ENCODE measurements at regions not wholly inside any gene's neighbourhood (a gene's known extent, or its start where the extent isn't known, plus 50 kb on each side); places are given as distances from the start of the nearest gene placed in this dataset.
"Not testable (repeated sequence)": the region's sequence is repeated elsewhere in the genome, so short reads cannot be mapped to it uniquely, and the experiment has no call there.

GRCh38 chr3:139116631-139117030 is 71.9 kb upstream of the PRR23C start:
- H3K36me3 ChIP-seq (replicated peaks in 1 of 2; ENCODE audit: control insufficient read depth in 2 of 2, insufficient read depth in 2 of 2, low read length in 2 of 2); H2BK15ac ChIP-seq (ENCODE audit: low read length); DNase-seq (ENCODE audit: low spot score); H4K91ac ChIP-seq (ENCODE audit: low read depth, low read length, poor library complexity); H3K79me1 ChIP-seq (ENCODE audit: low read depth, low read length); H4K8ac ChIP-seq (ENCODE audit: low read depth, low read length); H3K9ac ChIP-seq (ENCODE audit: low read depth, low read length, poor library complexity); H3K18ac ChIP-seq (ENCODE audit: low read length); H3K4me3 ChIP-seq (ENCODE audit: low read length in 2 of 2); H3K4ac ChIP-seq (ENCODE audit: low read length); H2AK5ac ChIP-seq (ENCODE audit: low read depth, low read length); H3K27ac ChIP-seq (replicated peaks; ENCODE audit: low read length); H3K27me3 ChIP-seq (ENCODE audit: control insufficient read depth in 3 of 3, insufficient read depth in 3 of 3, low read depth in 1 of 3, low read length in 3 of 3); H3K4me2 ChIP-seq (ENCODE audit: insufficient read depth, low read length, poor library complexity, severe bottlenecking); H2BK12ac ChIP-seq (ENCODE audit: low read length); H2BK120ac ChIP-seq (ENCODE audit: low read depth, low read length); H3K23ac ChIP-seq (ENCODE audit: low read depth, low read length, poor library complexity); H3K14ac ChIP-seq (ENCODE audit: low read length); H2AFZ ChIP-seq (ENCODE audit: low read length); H2BK5ac ChIP-seq (ENCODE audit: low read length); H3K9me3 ChIP-seq (replicated peaks in 1 of 2; ENCODE audit: control insufficient read depth in 2 of 2, insufficient read depth in 1 of 2, low read depth in 1 of 2, low read length in 2 of 2): not testable (repeated sequence)
- WGBS, 2 donors (ENCODE audit: extremely low coverage in 2 of 2, insufficient read length in 2 of 2, insufficient replicate concordance in 1 of 2) = no CpG with 5 or more reads among the region's 7 CpGs
- peaks cover 8 to 12% of the 10 kb centered on the region in 2 donors for H3K4me1 ChIP-seq (ENCODE audit: control insufficient read depth in 2 of 2, insufficient read depth in 1 of 2, low read depth in 1 of 2, low read length in 2 of 2)

GRCh38 chr3:139117136-139117675 is 72.5 kb upstream of the PRR23C start:
- H3K23ac ChIP-seq (ENCODE audit: low read depth, low read length, poor library complexity) = no peak overlapping the region
- no peaks in the 10 kb centered on the region for H3K27me3 ChIP-seq (ENCODE audit: control insufficient read depth in 3 of 3, insufficient read depth in 3 of 3, low read depth in 1 of 3, low read length in 3 of 3)
- H3K9ac ChIP-seq (ENCODE audit: low read depth, low read length, poor library complexity) = no peak overlapping the region
- no peak overlapping the region for H3K18ac ChIP-seq (ENCODE audit: low read length)
- H4K91ac ChIP-seq (ENCODE audit: low read depth, low read length, poor library complexity) = no peak overlapping the region
- H3K4ac ChIP-seq (ENCODE audit: low read length) = no peak overlapping the region
- H3K79me1 ChIP-seq (ENCODE audit: low read depth, low read length) = no peaks in the 10 kb centered on the region
- no CpG with 5 or more reads among the region's 1 CpG for WGBS, 2 donors (ENCODE audit: extremely low coverage in 2 of 2, insufficient read length in 2 of 2, insufficient replicate concordance in 1 of 2)
- H2BK12ac ChIP-seq (ENCODE audit: low read length) = no peak overlapping the region
- no peaks in the 10 kb centered on the region for H3K36me3 ChIP-seq (replicated peaks in 1 of 2; ENCODE audit: control insufficient read depth in 2 of 2, insufficient read depth in 2 of 2, low read length in 2 of 2)
- H3K4me3 ChIP-seq (ENCODE audit: low read length in 2 of 2) = no peak overlapping the region
- no peak overlapping the region for H2BK120ac ChIP-seq (ENCODE audit: low read depth, low read length)
- H3K9me3 ChIP-seq (replicated peaks in 1 of 2; ENCODE audit: control insufficient read depth in 2 of 2, insufficient read depth in 1 of 2, low read depth in 1 of 2, low read length in 2 of 2) = no peaks in the 10 kb centered on the region
- H3K4me2 ChIP-seq (ENCODE audit: insufficient read depth, low read length, poor library complexity, severe bottlenecking) = no peak overlapping the region
- H3K27ac ChIP-seq (replicated peaks; ENCODE audit: low read length) = no peak overlapping the region
- no peak overlapping the region for H3K14ac ChIP-seq (ENCODE audit: low read length)
- H2AFZ ChIP-seq (ENCODE audit: low read length) = no peak overlapping the region
- peaks cover 8 to 12% of the 10 kb centered on the region in 2 donors for H3K4me1 ChIP-seq (ENCODE audit: control insufficient read depth in 2 of 2, insufficient read depth in 1 of 2, low read depth in 1 of 2, low read length in 2 of 2)
- H2BK15ac ChIP-seq (ENCODE audit: low read length) = no peak overlapping the region
- no peak overlapping the region for H2BK5ac ChIP-seq (ENCODE audit: low read length)
- no peak overlapping the region for H4K8ac ChIP-seq (ENCODE audit: low read depth, low read length)
- DNase-seq (ENCODE audit: low spot score) = no peak
- H2AK5ac ChIP-seq (ENCODE audit: low read depth, low read length) = no peak overlapping the region

DNA sequence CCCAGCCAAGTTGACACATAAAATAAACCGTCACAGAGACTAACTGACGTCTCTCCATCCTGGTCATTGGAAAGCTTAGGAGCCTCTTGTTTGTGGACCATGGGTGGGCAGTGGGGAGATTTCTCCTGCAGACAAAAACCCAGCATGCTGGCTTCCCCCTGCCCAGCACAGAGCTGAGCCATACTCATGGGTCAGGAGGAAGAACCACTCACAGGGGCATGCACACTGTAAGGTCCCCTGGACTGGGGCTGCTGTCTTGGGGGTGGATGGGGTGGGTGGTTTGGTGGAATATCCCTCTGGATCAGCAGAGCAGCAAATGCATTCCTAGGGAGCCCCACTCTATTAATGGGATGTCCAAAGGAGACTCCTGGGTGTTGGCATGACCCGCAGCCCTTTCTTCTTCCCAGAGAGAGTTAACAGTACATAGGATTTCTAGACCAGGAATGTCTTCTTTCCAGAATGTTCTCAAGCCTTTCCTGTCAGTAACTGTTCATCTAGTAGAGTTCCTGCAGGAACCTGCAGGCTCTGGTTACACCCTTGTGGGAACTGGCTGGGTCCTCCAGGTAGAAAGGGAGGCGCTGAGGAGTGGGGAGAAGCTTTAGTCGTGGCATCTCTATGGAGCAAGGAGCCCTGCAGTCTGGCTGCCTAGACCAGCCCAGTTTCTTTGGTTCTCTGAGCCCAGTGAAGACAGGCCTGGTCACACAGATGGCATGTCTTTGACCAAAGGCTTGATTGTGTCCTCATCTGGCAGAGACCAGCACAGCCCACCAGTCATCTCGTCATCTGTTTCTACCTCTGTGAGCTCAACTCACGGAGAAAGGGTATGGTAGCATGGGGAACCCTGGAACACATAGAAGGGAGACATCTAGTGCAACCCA is 73.4 kb upstream of the PRR23C start:
- no peak overlapping the region for H2BK12ac ChIP-seq (ENCODE audit: low read length)

GRCh38 chr3:139118835-139119234 is 74.1 kb upstream of the PRR23C start:
- Histone ChIP-seq H3K23ac (ENCODE audit: low read depth, low read length, poor library complexity) (no peak overlapping the region), H3K4me2 (ENCODE audit: insufficient read depth, low read length, poor library complexity, severe bottlenecking) (no peak overlapping the region), H4K91ac (ENCODE audit: low read depth, low read length, poor library complexity) (no peak overlapping the region), H3K36me3 (replicated peaks in 1 of 2; ENCODE audit: control insufficient read depth in 2 of 2, insufficient read depth in 2 of 2, low read length in 2 of 2) (no peaks in the 10 kb centered on the region), H2BK12ac (ENCODE audit: low read length) (no peak overlapping the region), H3K79me1 (ENCODE audit: low read depth, low read length) (no peaks in the 10 kb centered on the region), H2BK5ac (ENCODE audit: low read length) (no peak overlapping the region), H3K9me3 (replicated peaks in 1 of 2; ENCODE audit: control insufficient read depth in 2 of 2, insufficient read depth in 1 of 2, low read depth in 1 of 2, low read length in 2 of 2) (no peaks in the 10 kb centered on the region), H3K4me1 (ENCODE audit: control insufficient read depth in 2 of 2, insufficient read depth in 1 of 2, low read depth in 1 of 2, low read length in 2 of 2) (peaks cover 9 to 12% of the 10 kb centered on the region in 2 donors), H3K4ac (ENCODE audit: low read length) (no peak overlapping the region), H3K4me3 (ENCODE audit: low read length in 2 of 2) (no peak overlapping the region), H3K18ac (ENCODE audit: low read length) (no peak overlapping the region), H2BK15ac (ENCODE audit: low read length) (no peak overlapping the region), H2AFZ (ENCODE audit: low read length) (no peak overlapping the region), H2BK120ac (ENCODE audit: low read depth, low read length) (no peak overlapping the region), H2AK5ac (ENCODE audit: low read depth, low read length) (no peak overlapping the region), H3K9ac (ENCODE audit: low read depth, low read length, poor library complexity) (no peak overlapping the region), H3K14ac (ENCODE audit: low read length) (no peak overlapping the region), H3K27ac (replicated peaks; ENCODE audit: low read length) (no peak overlapping the region), H4K8ac (ENCODE audit: low read depth, low read length) (no peak overlapping the region), H3K27me3 (ENCODE audit: control insufficient read depth in 3 of 3, insufficient read depth in 3 of 3, low read depth in 1 of 3, low read length in 3 of 3) (no peaks in the 10 kb centered on the region)
- DNase-seq (ENCODE audit: low spot score) = no peak
- no CpG with 5 or more reads among the region's 4 CpGs for WGBS, 2 donors (ENCODE audit: extremely low coverage in 2 of 2, insufficient read length in 2 of 2, insufficient replicate concordance in 1 of 2)

More for the DNA sequence above, 73.4 kb upstream of the PRR23C start:
- no peak overlapping the region for H4K8ac ChIP-seq (ENCODE audit: low read depth, low read length)
- no CpG with 5 or more reads among the region's 7 CpGs for WGBS, 2 donors (ENCODE audit: extremely low coverage in 2 of 2, insufficient read length in 2 of 2, insufficient replicate concordance in 1 of 2)
- no peak overlapping the region for H2BK15ac ChIP-seq (ENCODE audit: low read length)
- H3K18ac ChIP-seq (ENCODE audit: low read length) = no peak overlapping the region
- H3K36me3 ChIP-seq (replicated peaks in 1 of 2; ENCODE audit: control insufficient read depth in 2 of 2, insufficient read depth in 2 of 2, low read length in 2 of 2) = no peaks in the 10 kb centered on the region
- no peak overlapping the region for H4K91ac ChIP-seq (ENCODE audit: low read depth, low read length, poor library complexity)
- H2BK120ac ChIP-seq (ENCODE audit: low read depth, low read length) = no peak overlapping the region
- no peak overlapping the region for H2AFZ ChIP-seq (ENCODE audit: low read length)
- H2AK5ac ChIP-seq (ENCODE audit: low read depth, low read length) = no peak overlapping the region
- no peak for DNase-seq (ENCODE audit: low spot score)
- no peak overlapping the region for H3K4me3 ChIP-seq (ENCODE audit: low read length in 2 of 2)
- H3K79me1 ChIP-seq (ENCODE audit: low read depth, low read length) = no peaks in the 10 kb centered on the region
- no peak overlapping the region for H3K9ac ChIP-seq (ENCODE audit: low read depth, low read length, poor library complexity)
- no peak overlapping the region for H2BK5ac ChIP-seq (ENCODE audit: low read length)
- H3K27ac ChIP-seq (replicated peaks; ENCODE audit: low read length) = no peak overlapping the region
- no peak overlapping the region for H3K14ac ChIP-seq (ENCODE audit: low read length)
- no peaks in the 10 kb centered on the region for H3K9me3 ChIP-seq (replicated peaks in 1 of 2; ENCODE audit: control insufficient read depth in 2 of 2, insufficient read depth in 1 of 2, low read depth in 1 of 2, low read length in 2 of 2)
- no peak overlapping the region for H3K4me2 ChIP-seq (ENCODE audit: insufficient read depth, low read length, poor library complexity, severe bottlenecking)
- no peaks in the 10 kb centered on the region for H3K27me3 ChIP-seq (ENCODE audit: control insufficient read depth in 3 of 3, insufficient read depth in 3 of 3, low read depth in 1 of 3, low read length in 3 of 3)
- no peak overlapping the region for H3K23ac ChIP-seq (ENCODE audit: low read depth, low read length, poor library complexity)
- peaks cover 8 to 12% of the 10 kb centered on the region in 2 donors for H3K4me1 ChIP-seq (ENCODE audit: control insufficient read depth in 2 of 2, insufficient read depth in 1 of 2, low read depth in 1 of 2, low read length in 2 of 2)
- no peak overlapping the region for H3K4ac ChIP-seq (ENCODE audit: low read length)

Measured in neuronal stem cell (in vitro differentiated cells).